ENCODE measurements at regions not wholly inside any gene's neighbourhood (a gene's known extent, or its start where the extent isn't known, plus 50 kb on each side); places are given as distances from the start of the nearest gene placed in this dataset.
"Not testable (repeated sequence)": the region's sequence is repeated elsewhere in the genome, so short reads cannot be mapped to it uniquely, and the experiment has no call there.

DNA sequence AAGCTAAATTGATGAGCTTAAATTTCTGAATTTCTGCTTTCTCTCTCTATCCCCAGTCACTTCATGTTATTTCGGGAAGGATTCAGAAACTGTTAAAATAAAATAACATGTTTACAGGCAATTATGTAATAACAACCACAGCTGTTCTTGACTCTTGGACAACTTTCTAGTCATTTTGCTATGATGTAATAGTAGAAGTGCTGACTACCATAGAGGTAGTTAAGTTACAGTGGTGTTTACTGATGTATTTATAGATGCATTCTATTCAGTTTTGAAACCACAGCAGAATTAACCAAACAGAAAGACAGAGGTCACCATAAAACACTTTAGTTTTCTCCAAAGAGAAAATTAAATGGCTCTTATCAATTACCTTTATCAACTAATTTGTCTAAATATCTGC lies 1292.0 kb upstream of the CHAC2 start:
- intact Hi-C loops (cut with micrococcal nuclease; ENCODE audit: unreplicated experiment) = no loop called here
- Histone ChIP-seq H3K27me3 (replicated peaks; ENCODE audit: insufficient read depth, low read depth, low read length, poor library complexity) (no peaks in the 10 kb centered on the region), H3K36me3 (ENCODE audit: insufficient read depth, low read length, poor library complexity, severe bottlenecking) (no peaks in the 10 kb centered on the region), H3K9me3 (ENCODE audit: low read depth, low read length, poor library complexity, severe bottlenecking) (no peaks in the 10 kb centered on the region), H3K27ac (ENCODE audit: low read depth, low read length, poor library complexity, severe bottlenecking) (no peak overlapping the region), H3K4me1 (ENCODE audit: insufficient read depth, low read length, poor library complexity, severe bottlenecking) (no peaks in the 10 kb centered on the region), H3K4me3 (ENCODE audit: low read depth, low read length, poor library complexity, severe bottlenecking) (no peak overlapping the region)
- ChIA-PET CTCF (no interaction called here), POLR2A (ENCODE audit: low non-redundant PET) (no interaction called here)
- TF ChIP-seq, protein P1, sequence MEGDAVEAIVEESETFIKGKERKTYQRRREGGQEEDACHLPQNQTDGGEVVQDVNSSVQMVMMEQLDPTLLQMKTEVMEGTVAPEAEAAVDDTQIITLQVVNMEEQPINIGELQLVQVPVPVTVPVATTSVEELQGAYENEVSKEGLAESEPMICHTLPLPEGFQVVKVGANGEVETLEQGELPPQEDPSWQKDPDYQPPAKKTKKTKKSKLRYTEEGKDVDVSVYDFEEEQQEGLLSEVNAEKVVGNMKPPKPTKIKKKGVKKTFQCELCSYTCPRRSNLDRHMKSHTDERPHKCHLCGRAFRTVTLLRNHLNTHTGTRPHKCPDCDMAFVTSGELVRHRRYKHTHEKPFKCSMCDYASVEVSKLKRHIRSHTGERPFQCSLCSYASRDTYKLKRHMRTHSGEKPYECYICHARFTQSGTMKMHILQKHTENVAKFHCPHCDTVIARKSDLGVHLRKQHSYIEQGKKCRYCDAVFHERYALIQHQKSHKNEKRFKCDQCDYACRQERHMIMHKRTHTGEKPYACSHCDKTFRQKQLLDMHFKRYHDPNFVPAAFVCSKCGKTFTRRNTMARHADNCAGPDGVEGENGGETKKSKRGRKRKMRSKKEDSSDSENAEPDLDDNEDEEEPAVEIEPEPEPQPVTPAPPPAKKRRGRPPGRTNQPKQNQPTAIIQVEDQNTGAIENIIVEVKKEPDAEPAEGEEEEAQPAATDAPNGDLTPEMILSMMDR (conservative IDR thresholded peaks at IDR 0.05; ENCODE audit: low read depth, low read length) = no peak
- no peak for TF ChIP-seq EZH2 (IDR thresholded peaks at IDR 0.05; ENCODE audit: borderline replicate concordance, low read depth, low read length, poor library complexity, severe bottlenecking)
- BruUV-seq (replicated peaks) = no TSS peak
- DNase-seq (ENCODE audit: low spot score) = no peak

DNA sequence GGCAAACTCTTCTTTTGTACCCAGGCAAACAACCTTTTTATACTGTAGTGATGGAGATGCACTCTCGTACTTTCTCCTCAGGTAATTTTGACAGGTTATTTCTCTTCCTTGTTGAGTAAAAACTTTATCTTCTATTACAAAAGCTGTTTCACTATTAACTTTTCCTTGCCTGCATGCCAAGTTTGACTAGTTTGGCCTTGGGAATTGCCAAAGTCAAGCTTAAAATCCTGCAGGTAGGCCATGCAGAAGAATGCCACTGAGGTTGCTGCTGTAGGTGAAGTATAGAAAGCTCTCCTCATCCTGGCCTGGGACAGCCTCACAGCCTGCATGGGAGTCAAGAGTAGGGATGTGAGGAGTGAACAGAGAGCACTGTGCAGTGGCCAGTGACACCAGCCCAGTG lies 1293.5 kb upstream of the CHAC2 start:
- DNase-seq (ENCODE audit: low spot score) = no peak
- no peaks in the 10 kb centered on the region for H3K4me1 ChIP-seq (ENCODE audit: insufficient read depth, low read length, poor library complexity, severe bottlenecking)
- H3K9me3 ChIP-seq (ENCODE audit: low read depth, low read length, poor library complexity, severe bottlenecking) = no peaks in the 10 kb centered on the region
- no peaks in the 10 kb centered on the region for H3K27me3 ChIP-seq (replicated peaks; ENCODE audit: insufficient read depth, low read depth, low read length, poor library complexity)
- ChIA-PET POLR2A (ENCODE audit: low non-redundant PET) (no interaction called here), CTCF (no interaction called here)
- TF ChIP-seq EZH2 (IDR thresholded peaks at IDR 0.05; ENCODE audit: borderline replicate concordance, low read depth, low read length, poor library complexity, severe bottlenecking) = no peak
- TF ChIP-seq, protein P1 (conservative IDR thresholded peaks at IDR 0.05; ENCODE audit: low read depth, low read length) = no peak
- no peaks in the 10 kb centered on the region for H3K36me3 ChIP-seq (ENCODE audit: insufficient read depth, low read length, poor library complexity, severe bottlenecking)
- no peak overlapping the region for H3K27ac ChIP-seq (ENCODE audit: low read depth, low read length, poor library complexity, severe bottlenecking)
- intact Hi-C loops (cut with micrococcal nuclease; ENCODE audit: unreplicated experiment) = no loop called here
- no TSS peak for BruUV-seq (replicated peaks)
- H3K4me3 ChIP-seq (ENCODE audit: low read depth, low read length, poor library complexity, severe bottlenecking) = no peak overlapping the region

DNA sequence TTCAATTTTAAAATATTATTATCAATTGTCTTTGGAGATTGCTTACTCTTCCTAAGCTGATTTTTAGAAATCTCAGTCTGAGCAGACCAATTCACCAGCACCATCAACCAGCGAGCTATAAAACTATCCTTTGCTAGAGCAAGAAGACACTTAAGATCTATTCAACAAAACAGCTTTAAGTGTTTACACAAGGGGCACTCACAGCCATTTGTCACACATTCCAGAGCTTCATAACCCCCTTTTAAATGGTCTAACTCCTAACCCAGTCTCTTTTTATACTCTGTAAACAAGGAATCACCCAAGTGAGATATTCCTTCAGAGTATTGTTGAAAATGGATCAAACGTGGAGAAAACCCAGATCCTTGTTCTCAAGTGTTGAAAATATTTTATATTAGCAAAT lies 1294.1 kb upstream of the CHAC2 start:
- no TSS peak for BruUV-seq (replicated peaks)
- H3K4me3 ChIP-seq (ENCODE audit: low read depth, low read length, poor library complexity, severe bottlenecking) = no peak overlapping the region
- H3K27ac ChIP-seq (ENCODE audit: low read depth, low read length, poor library complexity, severe bottlenecking) = no peak overlapping the region
- no peak for DNase-seq (ENCODE audit: low spot score)
- H3K4me1 ChIP-seq (ENCODE audit: insufficient read depth, low read length, poor library complexity, severe bottlenecking) = no peaks in the 10 kb centered on the region
- H3K9me3 ChIP-seq (ENCODE audit: low read depth, low read length, poor library complexity, severe bottlenecking) = no peaks in the 10 kb centered on the region
- intact Hi-C loops (cut with micrococcal nuclease; ENCODE audit: unreplicated experiment) = no loop called here
- ChIA-PET CTCF (no interaction called here), POLR2A (ENCODE audit: low non-redundant PET) (no interaction called here)
- H3K36me3 ChIP-seq (ENCODE audit: insufficient read depth, low read length, poor library complexity, severe bottlenecking) = no peaks in the 10 kb centered on the region
- H3K27me3 ChIP-seq (replicated peaks; ENCODE audit: insufficient read depth, low read depth, low read length, poor library complexity) = no peaks in the 10 kb centered on the region
- no peak for TF ChIP-seq EZH2 (IDR thresholded peaks at IDR 0.05; ENCODE audit: borderline replicate concordance, low read depth, low read length, poor library complexity, severe bottlenecking)
- TF ChIP-seq, protein P1 (conservative IDR thresholded peaks at IDR 0.05; ENCODE audit: low read depth, low read length) = no peak

DNA sequence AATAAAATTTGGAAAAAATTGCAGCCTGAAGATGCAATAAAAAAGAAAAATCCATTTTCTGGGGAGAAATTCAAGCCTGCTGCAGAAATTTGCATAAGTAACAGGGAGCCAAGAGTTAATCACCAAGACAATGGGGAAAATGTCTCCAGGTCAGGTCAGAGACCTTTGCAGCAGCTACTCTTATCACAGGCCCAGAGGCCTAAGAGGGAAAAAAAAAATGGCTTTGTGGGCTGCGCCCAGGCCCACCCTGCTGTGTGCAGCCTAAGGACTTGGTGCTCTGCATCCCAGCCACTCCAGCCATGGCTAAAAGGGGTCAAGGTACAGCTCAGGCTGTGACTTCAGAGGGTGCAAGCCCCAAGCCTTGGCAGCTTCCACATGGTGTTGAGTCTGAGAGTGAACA lies 1297.1 kb upstream of the CHAC2 start:
- H3K4me1 ChIP-seq (ENCODE audit: insufficient read depth, low read length, poor library complexity, severe bottlenecking); BruUV-seq (replicated peaks); intact Hi-C loops (cut with micrococcal nuclease; ENCODE audit: unreplicated experiment); POLR2A ChIA-PET (ENCODE audit: low non-redundant PET); H3K27ac ChIP-seq (ENCODE audit: low read depth, low read length, poor library complexity, severe bottlenecking); H3K9me3 ChIP-seq (ENCODE audit: low read depth, low read length, poor library complexity, severe bottlenecking); CTCF ChIA-PET; H3K27me3 ChIP-seq (replicated peaks; ENCODE audit: insufficient read depth, low read depth, low read length, poor library complexity); H3K4me3 ChIP-seq (ENCODE audit: low read depth, low read length, poor library complexity, severe bottlenecking); DNase-seq (ENCODE audit: low spot score); H3K36me3 ChIP-seq (ENCODE audit: insufficient read depth, low read length, poor library complexity, severe bottlenecking): not testable (repeated sequence)
